Naive B cell (primary cell): ENCODE measurements at regions not wholly inside any gene's neighbourhood (a gene's known extent, or its start where the extent isn't known, plus 50 kb on each side); places are given as distances from the start of the nearest gene placed in this dataset.

Experiments used
- ATAC-seq, 2 donors: fragments of 150-1000 bp; cut with Tn5 transposase; 2 replicates each; pipeline ENCODE4 v1.10.0; 2021; ENCODE audit warnings: low read depth in 2 of 2, mild to moderate bottlenecking in 2 of 2, moderate library complexity in 2 of 2
- DNase-seq: peaks from one replicate; pipeline ENCODE4 v3.0.0; 2022
- H3K27ac Mint-ChIP-seq, 6 donors: one replicate each; pipeline ENCODE4 v1.8.0; 2020 to 2022; ENCODE audit warnings: mild to moderate bottlenecking in 6 of 6, mixed read lengths in 6 of 6, moderate library complexity in 5 of 6, inconsistent platforms in 2 of 6
- H3K27me3 Mint-ChIP-seq, 3 donors: one replicate each; pipeline ENCODE4 v1.8.0; 2021 to 2022; ENCODE audit warnings: mixed read lengths in 3 of 3, mild to moderate bottlenecking in 1 of 3
- H3K36me3 Mint-ChIP-seq, 2 donors: one replicate each; pipeline ENCODE4 v1.8.0; 2020 to 2022; ENCODE audit warnings: mixed read lengths in 2 of 2, inconsistent platforms in 1 of 2, mild to moderate bottlenecking in 1 of 2
- H3K4me1 Mint-ChIP-seq, 3 donors: one replicate each; pipeline ENCODE4 v1.8.0; 2020 to 2022; ENCODE audit warnings: mixed read lengths in 3 of 3, inconsistent platforms in 1 of 3, mild to moderate bottlenecking in 1 of 3, moderate library complexity in 1 of 3
- H3K4me3 Mint-ChIP-seq, 8 donors: one replicate each; pipeline ENCODE4 v1.8.0; 2020 to 2022; ENCODE audit warnings: mild to moderate bottlenecking in 8 of 8, mixed read lengths in 8 of 8, moderate library complexity in 8 of 8, inconsistent platforms in 2 of 8
- H3K9me3 Mint-ChIP-seq, 7 donors: one replicate each; pipeline ENCODE4 v1.8.0; 2020 to 2022; ENCODE audit warnings: mixed read lengths in 7 of 7, mild to moderate bottlenecking in 5 of 7, inconsistent platforms in 2 of 7, moderate library complexity in 1 of 7

GRCh38 chr3:65077124-65077523 lies 389.3 kb upstream of the ADAMTS9 start:
- no peak for DNase-seq
- H3K9me3 Mint-ChIP-seq, result peaks cover 2 to 33% (median 4%) of the 10 kb centered on the region in 7 donors
- no peaks in the 10 kb centered on the region for H3K27me3 Mint-ChIP-seq
- H3K4me1 Mint-ChIP-seq, result no peaks in the 10 kb centered on the region
- no peaks in the 10 kb centered on the region for H3K36me3 Mint-ChIP-seq
- H3K27ac Mint-ChIP-seq, result no peak overlapping the region
- H3K4me3 Mint-ChIP-seq, result no peak overlapping the region
- ATAC-seq, result no peak

- H3K4me1 Mint-ChIP-seq, result no peaks in the 10 kb centered on the region
Measured at GRCh38 chr3:65070968-65071367, 383.2 kb upstream of the ADAMTS9 start.

GRCh38 chr3:65060904-65061303 lies 373.1 kb upstream of the ADAMTS9 start:
- Mint-ChIP-seq H3K4me1 (no peaks in the 10 kb centered on the region), H3K27me3 (no peaks in the 10 kb centered on the region), H3K36me3 (no peaks in the 10 kb centered on the region), H3K9me3 (peaks cover 0 to 20% (median 9%) of the 10 kb centered on the region in 7 donors), H3K4me3 (no peak overlapping the region), H3K27ac (no peak overlapping the region)
- no peak for ATAC-seq
- no peak for DNase-seq

More at GRCh38 chr3:65070968-65071367, 383.2 kb upstream of the ADAMTS9 start:
- Mint-ChIP-seq H3K36me3 (no peaks in the 10 kb centered on the region), H3K27ac (no peak overlapping the region), H3K4me3 (no peak overlapping the region), H3K9me3 (peaks cover 0 to 14% (median 3%) of the 10 kb centered on the region in 7 donors), H3K27me3 (no peaks in the 10 kb centered on the region)
- ATAC-seq (no peak), DNase-seq (no peak)

GRCh38 chr3:65052101-65052500 lies 364.3 kb upstream of the ADAMTS9 start:
- no peaks in the 10 kb centered on the region for H3K27me3 Mint-ChIP-seq
- no peaks in the 10 kb centered on the region for H3K4me1 Mint-ChIP-seq
- no peak for ATAC-seq

GRCh38 chr3:65048151-65048550 lies 360.4 kb upstream of the ADAMTS9 start:
- Mint-ChIP-seq H3K27ac (no peak overlapping the region), H3K9me3 (peaks cover 2 to 28% (median 5%) of the 10 kb centered on the region in 7 donors), H3K36me3 (no peaks in the 10 kb centered on the region), H3K4me1 (no peaks in the 10 kb centered on the region), H3K4me3 (no peak overlapping the region), H3K27me3 (no peaks in the 10 kb centered on the region)
- DNase-seq (no peak), ATAC-seq (no peak)

More at GRCh38 chr3:65052101-65052500, 364.3 kb upstream of the ADAMTS9 start:
- H3K9me3 Mint-ChIP-seq, result peaks cover 3 to 18% (median 9%) of the 10 kb centered on the region in 7 donors
- no peak overlapping the region for H3K27ac Mint-ChIP-seq
- DNase-seq, result no peak
- H3K4me3 Mint-ChIP-seq, result no peak overlapping the region
- no peaks in the 10 kb centered on the region for H3K36me3 Mint-ChIP-seq

GRCh38 chr3:65045138-65045537 lies 357.3 kb upstream of the ADAMTS9 start:
- H3K4me1 Mint-ChIP-seq, result no peaks in the 10 kb centered on the region
- H3K27ac Mint-ChIP-seq, result no peak overlapping the region
- H3K9me3 Mint-ChIP-seq, result peaks cover 2 to 30% (median 7%) of the 10 kb centered on the region in 7 donors
- H3K36me3 Mint-ChIP-seq, result no peaks in the 10 kb centered on the region
- ATAC-seq (no peak), DNase-seq (no peak)
- H3K4me3 Mint-ChIP-seq, result no peak overlapping the region
- no peaks in the 10 kb centered on the region for H3K27me3 Mint-ChIP-seq

GRCh38 chr3:65044401-65044800 lies 356.6 kb upstream of the ADAMTS9 start:
- peak overlapping the region in 1 of 8 donors; percentile 11 for H3K4me3 Mint-ChIP-seq
- H3K9me3 Mint-ChIP-seq, result peaks cover 3 to 30% (median 7%) of the 10 kb centered on the region in 7 donors

GRCh38 chr3:65042675-65043074 lies 354.9 kb upstream of the ADAMTS9 start:
- Mint-ChIP-seq H3K4me3 (no peak overlapping the region), H3K27ac (no peak overlapping the region), H3K27me3 (no peaks in the 10 kb centered on the region), H3K36me3 (no peaks in the 10 kb centered on the region), H3K4me1 (no peaks in the 10 kb centered on the region), H3K9me3 (peaks cover 3 to 23% (median 5%) of the 10 kb centered on the region in 7 donors)
- DNase-seq (no peak), ATAC-seq (no peak)

More at GRCh38 chr3:65044401-65044800, 356.6 kb upstream of the ADAMTS9 start:
- Mint-ChIP-seq H3K4me1 (no peaks in the 10 kb centered on the region), H3K27ac (no peak overlapping the region), H3K36me3 (no peaks in the 10 kb centered on the region), H3K27me3 (no peaks in the 10 kb centered on the region)
- ATAC-seq (no peak), DNase-seq (no peak)

GRCh38 chr3:65039754-65040210 lies 352.0 kb upstream of the ADAMTS9 start:
- DNase-seq, result no peak

GRCh38 chr3:65037861-65038260 lies 350.1 kb upstream of the ADAMTS9 start:
- Mint-ChIP-seq H3K9me3 (peaks cover 0 to 14% (median 4%) of the 10 kb centered on the region in 7 donors), H3K4me1 (no peaks in the 10 kb centered on the region), H3K36me3 (no peaks in the 10 kb centered on the region), H3K4me3 (no peak overlapping the region), H3K27me3 (no peaks in the 10 kb centered on the region), H3K27ac (no peak overlapping the region)
- no peak for ATAC-seq
- DNase-seq, result no peak

More at GRCh38 chr3:65039754-65040210, 352.0 kb upstream of the ADAMTS9 start:
- Mint-ChIP-seq H3K4me1 (no peaks in the 10 kb centered on the region), H3K9me3 (peaks cover 2 to 14% (median 8%) of the 10 kb centered on the region in 7 donors), H3K27ac (no peak overlapping the region), H3K4me3 (no peak overlapping the region), H3K27me3 (no peaks in the 10 kb centered on the region), H3K36me3 (no peaks in the 10 kb centered on the region)
- ATAC-seq, result no peak

GRCh38 chr3:65035246-65035645 lies 347.4 kb upstream of the ADAMTS9 start:
- H3K9me3 Mint-ChIP-seq, result peaks cover 0 to 19% (median 7%) of the 10 kb centered on the region in 7 donors
- no peaks in the 10 kb centered on the region for H3K27me3 Mint-ChIP-seq
- ATAC-seq (no peak), DNase-seq (no peak)
- H3K4me3 Mint-ChIP-seq, result no peak overlapping the region
- no peak overlapping the region for H3K27ac Mint-ChIP-seq
- H3K36me3 Mint-ChIP-seq, result no peaks in the 10 kb centered on the region
- H3K4me1 Mint-ChIP-seq, result no peaks in the 10 kb centered on the region

- H3K27me3 Mint-ChIP-seq, result no peaks in the 10 kb centered on the region
- no peaks in the 10 kb centered on the region for H3K4me1 Mint-ChIP-seq
- H3K27ac Mint-ChIP-seq, result no peak overlapping the region
- H3K9me3 Mint-ChIP-seq, result peaks cover 0 to 21% (median 7%) of the 10 kb centered on the region in 7 donors
- no peak for ATAC-seq
- H3K4me3 Mint-ChIP-seq, result no peak overlapping the region
- H3K36me3 Mint-ChIP-seq, result no peaks in the 10 kb centered on the region
- DNase-seq, result no peak
Measured at GRCh38 chr3:65033576-65033975, 345.8 kb upstream of the ADAMTS9 start.

- H3K27ac Mint-ChIP-seq, result no peak overlapping the region
- ATAC-seq (no peak), DNase-seq (no peak)
- no peaks in the 10 kb centered on the region for H3K27me3 Mint-ChIP-seq
- no peak overlapping the region for H3K4me3 Mint-ChIP-seq
- no peaks in the 10 kb centered on the region for H3K4me1 Mint-ChIP-seq
- no peaks in the 10 kb centered on the region for H3K36me3 Mint-ChIP-seq
- peaks cover 3 to 20% (median 9%) of the 10 kb centered on the region in 7 donors for H3K9me3 Mint-ChIP-seq
Measured at GRCh38 chr3:65030847-65031463, 343.2 kb upstream of the ADAMTS9 start.

GRCh38 chr3:65030014-65030627 lies 342.3 kb upstream of the ADAMTS9 start:
- Mint-ChIP-seq H3K4me1 (no peaks in the 10 kb centered on the region), H3K27me3 (no peaks in the 10 kb centered on the region), H3K27ac (no peak overlapping the region), H3K9me3 (peaks cover 6 to 24% (median 9%) of the 10 kb centered on the region in 7 donors), H3K4me3 (no peak overlapping the region), H3K36me3 (no peaks in the 10 kb centered on the region)
- no peak for ATAC-seq
- no peak for DNase-seq
